ENCODE measurements at regions not wholly inside any gene's neighbourhood (a gene's known extent, or its start where the extent isn't known, plus 50 kb on each side); places are given as distances from the start of the nearest gene placed in this dataset.

GRCh38 chrX:19172741-19173140 lies 50.5 kb upstream of the ADGRG2 start:
- DNase-seq (ENCODE audit: low read depth in 1 of 2, low spot score in 1 of 2) = no peak
- no peaks in the 10 kb centered on the region for H3K27me3 ChIP-seq (ENCODE audit: insufficient read depth, poor library complexity, severe bottlenecking)
- TF ChIP-seq GABPA (IDR thresholded peaks at IDR 0.05; ENCODE audit: low read depth) (no peak), POLR2AphosphoS5 (IDR thresholded peaks at IDR 0.05; ENCODE audit: low read depth) (no peak), SPI1 (IDR thresholded peaks at IDR 0.05; ENCODE audit: borderline replicate concordance, low read depth) (no peak)
- TF ChIP-seq, protein P1, sequence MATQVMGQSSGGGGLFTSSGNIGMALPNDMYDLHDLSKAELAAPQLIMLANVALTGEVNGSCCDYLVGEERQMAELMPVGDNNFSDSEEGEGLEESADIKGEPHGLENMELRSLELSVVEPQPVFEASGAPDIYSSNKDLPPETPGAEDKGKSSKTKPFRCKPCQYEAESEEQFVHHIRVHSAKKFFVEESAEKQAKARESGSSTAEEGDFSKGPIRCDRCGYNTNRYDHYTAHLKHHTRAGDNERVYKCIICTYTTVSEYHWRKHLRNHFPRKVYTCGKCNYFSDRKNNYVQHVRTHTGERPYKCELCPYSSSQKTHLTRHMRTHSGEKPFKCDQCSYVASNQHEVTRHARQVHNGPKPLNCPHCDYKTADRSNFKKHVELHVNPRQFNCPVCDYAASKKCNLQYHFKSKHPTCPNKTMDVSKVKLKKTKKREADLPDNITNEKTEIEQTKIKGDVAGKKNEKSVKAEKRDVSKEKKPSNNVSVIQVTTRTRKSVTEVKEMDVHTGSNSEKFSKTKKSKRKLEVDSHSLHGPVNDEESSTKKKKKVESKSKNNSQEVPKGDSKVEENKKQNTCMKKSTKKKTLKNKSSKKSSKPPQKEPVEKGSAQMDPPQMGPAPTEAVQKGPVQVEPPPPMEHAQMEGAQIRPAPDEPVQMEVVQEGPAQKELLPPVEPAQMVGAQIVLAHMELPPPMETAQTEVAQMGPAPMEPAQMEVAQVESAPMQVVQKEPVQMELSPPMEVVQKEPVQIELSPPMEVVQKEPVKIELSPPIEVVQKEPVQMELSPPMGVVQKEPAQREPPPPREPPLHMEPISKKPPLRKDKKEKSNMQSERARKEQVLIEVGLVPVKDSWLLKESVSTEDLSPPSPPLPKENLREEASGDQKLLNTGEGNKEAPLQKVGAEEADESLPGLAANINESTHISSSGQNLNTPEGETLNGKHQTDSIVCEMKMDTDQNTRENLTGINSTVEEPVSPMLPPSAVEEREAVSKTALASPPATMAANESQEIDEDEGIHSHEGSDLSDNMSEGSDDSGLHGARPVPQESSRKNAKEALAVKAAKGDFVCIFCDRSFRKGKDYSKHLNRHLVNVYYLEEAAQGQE (IDR thresholded peaks at IDR 0.05; ENCODE audit: insufficient replicate concordance, low read depth) = no peak
- TF ChIP-seq, protein P2, sequence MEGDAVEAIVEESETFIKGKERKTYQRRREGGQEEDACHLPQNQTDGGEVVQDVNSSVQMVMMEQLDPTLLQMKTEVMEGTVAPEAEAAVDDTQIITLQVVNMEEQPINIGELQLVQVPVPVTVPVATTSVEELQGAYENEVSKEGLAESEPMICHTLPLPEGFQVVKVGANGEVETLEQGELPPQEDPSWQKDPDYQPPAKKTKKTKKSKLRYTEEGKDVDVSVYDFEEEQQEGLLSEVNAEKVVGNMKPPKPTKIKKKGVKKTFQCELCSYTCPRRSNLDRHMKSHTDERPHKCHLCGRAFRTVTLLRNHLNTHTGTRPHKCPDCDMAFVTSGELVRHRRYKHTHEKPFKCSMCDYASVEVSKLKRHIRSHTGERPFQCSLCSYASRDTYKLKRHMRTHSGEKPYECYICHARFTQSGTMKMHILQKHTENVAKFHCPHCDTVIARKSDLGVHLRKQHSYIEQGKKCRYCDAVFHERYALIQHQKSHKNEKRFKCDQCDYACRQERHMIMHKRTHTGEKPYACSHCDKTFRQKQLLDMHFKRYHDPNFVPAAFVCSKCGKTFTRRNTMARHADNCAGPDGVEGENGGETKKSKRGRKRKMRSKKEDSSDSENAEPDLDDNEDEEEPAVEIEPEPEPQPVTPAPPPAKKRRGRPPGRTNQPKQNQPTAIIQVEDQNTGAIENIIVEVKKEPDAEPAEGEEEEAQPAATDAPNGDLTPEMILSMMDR (IDR thresholded peaks at IDR 0.05; ENCODE audit: insufficient read depth, low read length) = no peak

GRCh38 chrX:19174401-19175025 lies 52.2 kb upstream of the ADGRG2 start:
- Histone ChIP-seq H3K4me3 (replicated peaks; ENCODE audit: insufficient read depth, low read length) (no peak overlapping the region), H3K27me3 (ENCODE audit: insufficient read depth, poor library complexity, severe bottlenecking) (no peaks in the 10 kb centered on the region), H3K27ac (replicated peaks) (no peak overlapping the region)
- DNase-seq (ENCODE audit: low read depth in 1 of 2, low spot score in 1 of 2) = no peak
- no peak for TF ChIP-seq POLR2AphosphoS5 (IDR thresholded peaks at IDR 0.05; ENCODE audit: low read depth)
- TF ChIP-seq, protein P1 (IDR thresholded peaks at IDR 0.05; ENCODE audit: insufficient replicate concordance, low read depth) = no peak
- TF ChIP-seq SPI1 (IDR thresholded peaks at IDR 0.05; ENCODE audit: borderline replicate concordance, low read depth) = no peak
- TF ChIP-seq, protein P2 (IDR thresholded peaks at IDR 0.05; ENCODE audit: insufficient read depth, low read length) = no peak
- no peak for TF ChIP-seq GABPA (IDR thresholded peaks at IDR 0.05; ENCODE audit: low read depth)

More at GRCh38 chrX:19172741-19173140, 50.5 kb upstream of the ADGRG2 start:
- Histone ChIP-seq H3K4me3 (replicated peaks; ENCODE audit: insufficient read depth, low read length) (no peak overlapping the region), H3K27ac (replicated peaks) (no peak overlapping the region)

DNA sequence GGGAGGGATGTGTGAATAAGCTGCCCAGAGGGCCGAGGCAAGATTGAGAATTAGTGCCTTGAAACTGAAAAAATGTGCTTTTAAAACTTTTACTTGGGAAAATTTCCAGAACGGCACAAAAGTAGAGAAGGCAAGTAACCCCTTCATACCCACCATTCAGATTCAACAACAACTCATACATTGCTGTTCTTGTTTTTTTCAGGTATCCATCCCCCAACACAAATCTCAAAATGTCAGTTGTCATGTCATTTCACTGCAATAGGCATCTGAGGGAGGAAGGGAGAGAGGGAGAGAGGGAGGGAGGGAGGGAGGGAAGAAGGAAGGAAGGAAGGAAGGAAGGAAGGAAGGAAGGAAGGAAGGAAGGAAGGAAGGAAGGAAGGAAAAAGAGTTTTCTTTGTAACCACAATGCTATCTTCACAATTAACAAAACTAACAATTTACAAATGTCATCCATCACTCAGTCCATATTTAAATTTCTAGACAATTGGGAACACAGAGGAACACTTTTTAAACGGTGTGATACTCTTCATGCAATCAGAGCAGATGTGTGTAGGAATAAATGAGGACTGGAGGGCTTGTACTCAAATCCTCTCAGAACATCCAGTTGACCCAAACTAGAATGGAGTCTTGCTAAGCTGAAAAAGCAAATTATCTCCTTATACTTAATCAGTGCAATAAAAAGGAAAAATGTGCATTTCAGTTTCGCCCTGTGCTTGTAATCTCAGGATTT lies 54.8 kb upstream of the ADGRG2 start:
- no peaks in the 10 kb centered on the region for H3K27me3 ChIP-seq (ENCODE audit: insufficient read depth, poor library complexity, severe bottlenecking)
- no peak overlapping the region for H3K4me3 ChIP-seq (replicated peaks; ENCODE audit: insufficient read depth, low read length)
- no peak overlapping the region for H3K27ac ChIP-seq (replicated peaks)
- no peak for DNase-seq (ENCODE audit: low read depth in 1 of 2, low spot score in 1 of 2)
- TF ChIP-seq, protein P1 (IDR thresholded peaks at IDR 0.05; ENCODE audit: insufficient replicate concordance, low read depth) = no peak
- no peak for TF ChIP-seq SPI1 (IDR thresholded peaks at IDR 0.05; ENCODE audit: borderline replicate concordance, low read depth)
- TF ChIP-seq POLR2AphosphoS5 (IDR thresholded peaks at IDR 0.05; ENCODE audit: low read depth) = no peak
- TF ChIP-seq GABPA (IDR thresholded peaks at IDR 0.05; ENCODE audit: low read depth) = no peak
